K562 (cell line): ENCODE measurements at regions not wholly inside any gene's neighbourhood (a gene's known extent, or its start where the extent isn't known, plus 50 kb on each side); places are given as distances from the start of the nearest gene placed in this dataset.
"Not testable (repeated sequence)": the region's sequence is repeated elsewhere in the genome, so short reads cannot be mapped to it uniquely, and the experiment has no call there.

Experiments
- ADNP ChIP-seq: fragments of 200-800 bp; sonication (Bioruptor generic); IDR thresholded peaks from 2 replicates; pipeline ENCODE4 v1.6.1; 2016; ENCODE audit warnings: missing genetic modification characterization, missing compliant biosample characterization
- CTBP1 ChIP-seq: fragments of 450-650 bp; IDR thresholded peaks from 2 replicates; pipeline ENCODE4 v1.6.1; 2016; ENCODE audit warnings: borderline replicate concordance
- DACH1 ChIP-seq: fragments of 450-650 bp; IDR thresholded peaks from 2 replicates; pipeline ENCODE4 v1.6.1; 2018; ENCODE audit not compliant: partially characterized antibody
- ELF2 ChIP-seq: fragments of 250-450 bp; sonication (Bioruptor Pico); IDR thresholded peaks from 2 replicates; pipeline ENCODE4 v1.5.0; 2021; ENCODE audit warnings: mild to moderate bottlenecking
- ETV5 ChIP-seq: sonication (generic); formaldehyde crosslinking; IDR thresholded peaks from 2 replicates; pipeline ENCODE4 v1.4.0; 2020; ENCODE audit warnings: low read depth, mild to moderate bottlenecking, missing genetic modification reagents
- GATAD2B ChIP-seq: fragments of 450-650 bp; IDR thresholded peaks from 2 replicates; pipeline ENCODE4 v1.6.1; 2017; ENCODE audit warnings: mild to moderate bottlenecking, borderline replicate concordance
- MEIS2 ChIP-seq: fragments of 450-650 bp; IDR thresholded peaks from 2 replicates; pipeline ENCODE4 v1.6.1; 2014; ENCODE audit warnings: mild to moderate bottlenecking; ENCODE audit not compliant: partially characterized antibody
- MTA3 ChIP-seq: fragments of 450-650 bp; formaldehyde crosslinking; IDR thresholded peaks from 2 replicates; pipeline ENCODE4 v1.6.1; 2017; ENCODE audit warnings: mild to moderate bottlenecking, borderline replicate concordance
- MYNN ChIP-seq, 2 experiments: sonication (generic); formaldehyde crosslinking in 1 of 2; IDR thresholded peaks; 2 replicates each; pipeline versions ENCODE4 v1.5.0 to v1.6.1; 2016 to 2020; ENCODE audit warnings: antibody characterized with exemption in 1 of 2, missing genetic modification reagents in 1 of 2
- NCOR1 ChIP-seq: fragments of 450-650 bp; IDR thresholded peaks from 2 replicates; pipeline ENCODE4 v1.6.1; 2016; ENCODE audit warnings: mild to moderate bottlenecking, moderate library complexity
- NFIC ChIP-seq: fragments of 450-650 bp; IDR thresholded peaks from 2 replicates; pipeline ENCODE4 v1.6.1; 2017; ENCODE audit warnings: mild to moderate bottlenecking, inconsistent platforms
- RAD21 ChIP-seq, 2 experiments: fragments of 250-450 bp in 1 of 2; fragments of 450-650 bp in 1 of 2; sonication (Bioruptor Pico) in 1 of 2; formaldehyde crosslinking in 1 of 2; IDR thresholded peaks in 1 of 2; conservative IDR thresholded peaks in 1 of 2; 2 replicates each; pipeline versions ENCODE4 v1.4.0 to v1.8.0; 2020 to 2022; ENCODE audit warnings: mild to moderate bottlenecking in 2 of 2, moderate library complexity in 1 of 2
- RFX1 ChIP-seq: fragments of 450-650 bp; IDR thresholded peaks from 2 replicates; pipeline ENCODE4 v1.6.1; 2016; ENCODE audit warnings: mild to moderate bottlenecking, moderate library complexity
- SMARCA4 ChIP-seq: fragments of 450-650 bp; IDR thresholded peaks from 2 replicates; pipeline ENCODE4 v1.6.1; 2016
- SMARCE1 ChIP-seq: fragments of 450-650 bp; IDR thresholded peaks from 2 replicates; pipeline ENCODE4 v1.7.1; 2016; ENCODE audit warnings: mild to moderate bottlenecking
- TAF9B ChIP-seq: fragments of 450-650 bp; IDR thresholded peaks from 2 replicates; pipeline ENCODE4 v1.6.1; 2018; ENCODE audit warnings: mild to moderate bottlenecking; ENCODE audit not compliant: partially characterized antibody
- TRIM24 ChIP-seq, 2 experiments: fragments of 450-650 bp; IDR thresholded peaks; 2 replicates each; pipeline ENCODE4 v1.6.1; 2016
- ZEB2 ChIP-seq: fragments of 450-650 bp; IDR thresholded peaks from 2 replicates; pipeline ENCODE4 v1.6.1; 2016
- TF ChIP-seq, protein P1 (sequence below): fragments of 450-650 bp; IDR thresholded peaks from 2 replicates; pipeline ENCODE4 v1.6.1; 2016
- TF ChIP-seq, protein P2 (sequence below): sonication (generic); formaldehyde crosslinking; IDR thresholded peaks from 2 replicates; pipeline ENCODE4 v1.8.0; 2022; ENCODE audit warnings: missing genetic modification reagents, mild to moderate bottlenecking, moderate library complexity, borderline replicate concordance
- TF ChIP-seq, protein P3 (sequence below), 2 experiments: fragments of 450-650 bp; IDR thresholded peaks; 2 replicates each; pipeline ENCODE4 v1.6.1; 2018; ENCODE audit warnings: mild to moderate bottlenecking in 2 of 2, low read depth in 1 of 2; ENCODE audit not compliant: partially characterized antibody in 2 of 2
- TF ChIP-seq, protein P4 (sequence below), 2 experiments: fragments of 450-650 bp; conservative IDR thresholded peaks; 2 replicates each; pipeline ENCODE4 v1.6.1; 2017; ENCODE audit warnings: mild to moderate bottlenecking in 2 of 2, moderate library complexity in 2 of 2

DNA sequence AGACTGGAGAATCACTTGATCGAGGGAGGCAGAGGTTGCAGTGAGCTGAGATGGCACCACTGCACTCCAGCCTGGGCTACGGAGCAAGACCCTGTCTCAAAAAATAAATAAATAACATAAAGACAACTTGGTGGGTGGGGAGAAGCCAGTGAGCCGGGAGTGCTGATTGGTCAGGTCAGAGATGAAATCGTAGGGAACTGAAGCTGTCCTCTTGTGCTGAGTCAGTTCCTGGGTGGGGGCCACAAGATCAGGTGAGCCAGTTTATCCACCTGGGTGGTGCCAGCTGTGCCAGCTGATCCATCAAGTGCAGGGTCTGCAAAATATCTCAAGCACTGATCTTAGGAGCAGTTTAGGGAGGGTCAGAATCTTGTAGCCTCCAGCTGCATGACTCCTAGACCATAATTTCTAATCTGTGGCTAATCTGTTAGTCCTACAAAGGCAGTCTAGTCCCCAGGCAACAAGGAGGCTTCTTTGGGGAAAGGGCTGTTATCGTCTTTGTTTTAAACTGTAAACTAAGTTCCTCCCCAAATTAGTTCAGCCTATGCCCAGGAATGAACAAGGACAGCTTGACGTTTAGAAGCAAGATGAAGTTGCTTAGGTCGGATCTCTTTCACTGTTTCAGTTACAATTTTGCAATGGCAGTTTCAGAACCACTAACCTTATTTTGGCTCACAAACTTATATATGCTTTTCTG is 221.5 kb upstream of the MYLIP start (continued):
- TF ChIP-seq, protein P1, sequence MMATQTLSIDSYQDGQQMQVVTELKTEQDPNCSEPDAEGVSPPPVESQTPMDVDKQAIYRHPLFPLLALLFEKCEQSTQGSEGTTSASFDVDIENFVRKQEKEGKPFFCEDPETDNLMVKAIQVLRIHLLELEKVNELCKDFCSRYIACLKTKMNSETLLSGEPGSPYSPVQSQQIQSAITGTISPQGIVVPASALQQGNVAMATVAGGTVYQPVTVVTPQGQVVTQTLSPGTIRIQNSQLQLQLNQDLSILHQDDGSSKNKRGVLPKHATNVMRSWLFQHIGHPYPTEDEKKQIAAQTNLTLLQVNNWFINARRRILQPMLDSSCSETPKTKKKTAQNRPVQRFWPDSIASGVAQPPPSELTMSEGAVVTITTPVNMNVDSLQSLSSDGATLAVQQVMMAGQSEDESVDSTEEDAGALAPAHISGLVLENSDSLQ = peak; percentile 45
- peak; percentile 80 for TF ChIP-seq SMARCA4
- TF ChIP-seq MTA3 = peak; percentile 82
- TF ChIP-seq NCOR1 = peak; percentile 66
- TF ChIP-seq, protein P2, sequence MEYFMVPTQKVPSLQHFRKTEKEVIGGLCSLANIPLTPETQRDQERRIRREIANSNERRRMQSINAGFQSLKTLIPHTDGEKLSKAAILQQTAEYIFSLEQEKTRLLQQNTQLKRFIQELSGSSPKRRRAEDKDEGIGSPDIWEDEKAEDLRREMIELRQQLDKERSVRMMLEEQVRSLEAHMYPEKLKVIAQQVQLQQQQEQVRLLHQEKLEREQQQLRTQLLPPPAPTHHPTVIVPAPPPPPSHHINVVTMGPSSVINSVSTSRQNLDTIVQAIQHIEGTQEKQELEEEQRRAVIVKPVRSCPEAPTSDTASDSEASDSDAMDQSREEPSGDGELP (CRISPR knock-in tag) = peak; percentile 65
- TF ChIP-seq ELF2 (CRISPR knock-in tag) = 0 out of 2 replicates have a peak, but pooled peaks have one; percentile 49
- peak; percentile 72; the same call in 1 of the 2 replicates for TF ChIP-seq CTBP1
- TF ChIP-seq NFIC = peak; percentile 51; the same call in 1 of the 2 replicates
- TF ChIP-seq MYNN (IDR thresholded peaks at IDR 0.05) = peak; percentile 84
- TF ChIP-seq MYNN (CRISPR knock-in tag; IDR thresholded peaks at IDR 0.05) = not testable (repeated sequence)
- peak; percentile 91 for TF ChIP-seq ZEB2
- peak; percentile 80 for TF ChIP-seq SMARCE1
- TF ChIP-seq TRIM24 (IDR thresholded peaks at IDR 0.05) = 0 out of 4 replicates have a peak, but pooled peaks of 1 of the 2 experiments have one; percentile 30
- TF ChIP-seq TAF9B = peak; percentile 64
- TF ChIP-seq ETV5 = peak; percentile 51; the same call in 1 of the 2 replicates
- TF ChIP-seq, protein P3, sequence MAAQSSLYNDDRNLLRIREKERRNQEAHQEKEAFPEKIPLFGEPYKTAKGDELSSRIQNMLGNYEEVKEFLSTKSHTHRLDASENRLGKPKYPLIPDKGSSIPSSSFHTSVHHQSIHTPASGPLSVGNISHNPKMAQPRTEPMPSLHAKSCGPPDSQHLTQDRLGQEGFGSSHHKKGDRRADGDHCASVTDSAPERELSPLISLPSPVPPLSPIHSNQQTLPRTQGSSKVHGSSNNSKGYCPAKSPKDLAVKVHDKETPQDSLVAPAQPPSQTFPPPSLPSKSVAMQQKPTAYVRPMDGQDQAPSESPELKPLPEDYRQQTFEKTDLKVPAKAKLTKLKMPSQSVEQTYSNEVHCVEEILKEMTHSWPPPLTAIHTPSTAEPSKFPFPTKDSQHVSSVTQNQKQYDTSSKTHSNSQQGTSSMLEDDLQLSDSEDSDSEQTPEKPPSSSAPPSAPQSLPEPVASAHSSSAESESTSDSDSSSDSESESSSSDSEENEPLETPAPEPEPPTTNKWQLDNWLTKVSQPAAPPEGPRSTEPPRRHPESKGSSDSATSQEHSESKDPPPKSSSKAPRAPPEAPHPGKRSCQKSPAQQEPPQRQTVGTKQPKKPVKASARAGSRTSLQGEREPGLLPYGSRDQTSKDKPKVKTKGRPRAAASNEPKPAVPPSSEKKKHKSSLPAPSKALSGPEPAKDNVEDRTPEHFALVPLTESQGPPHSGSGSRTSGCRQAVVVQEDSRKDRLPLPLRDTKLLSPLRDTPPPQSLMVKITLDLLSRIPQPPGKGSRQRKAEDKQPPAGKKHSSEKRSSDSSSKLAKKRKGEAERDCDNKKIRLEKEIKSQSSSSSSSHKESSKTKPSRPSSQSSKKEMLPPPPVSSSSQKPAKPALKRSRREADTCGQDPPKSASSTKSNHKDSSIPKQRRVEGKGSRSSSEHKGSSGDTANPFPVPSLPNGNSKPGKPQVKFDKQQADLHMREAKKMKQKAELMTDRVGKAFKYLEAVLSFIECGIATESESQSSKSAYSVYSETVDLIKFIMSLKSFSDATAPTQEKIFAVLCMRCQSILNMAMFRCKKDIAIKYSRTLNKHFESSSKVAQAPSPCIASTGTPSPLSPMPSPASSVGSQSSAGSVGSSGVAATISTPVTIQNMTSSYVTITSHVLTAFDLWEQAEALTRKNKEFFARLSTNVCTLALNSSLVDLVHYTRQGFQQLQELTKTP (IDR thresholded peaks at IDR 0.05; ENCODE audit: low read depth in 1 of 2, partially characterized antibody in 2 of 2) = peak in 1 of 2 experiments; percentile 32
- peak; percentile 76; the same call in 1 of the 2 replicates for TF ChIP-seq GATAD2B
- peak in 1 of 2 experiments; percentile 33; a peak in 1 of 4 replicates for TF ChIP-seq RAD21 (CRISPR knock-in tag; conservative IDR thresholded peaks at IDR 0.05 in 1 of 2, IDR thresholded peaks at IDR 0.05 in 1 of 2)
- peak; percentile 71 for TF ChIP-seq RFX1
- TF ChIP-seq MEIS2 = peak; percentile 52
- TF ChIP-seq DACH1 = peak; percentile 68
- 0 out of 2 replicates have a peak, but pooled peaks have one; percentile 43 for TF ChIP-seq ADNP
- TF ChIP-seq, protein P4, sequence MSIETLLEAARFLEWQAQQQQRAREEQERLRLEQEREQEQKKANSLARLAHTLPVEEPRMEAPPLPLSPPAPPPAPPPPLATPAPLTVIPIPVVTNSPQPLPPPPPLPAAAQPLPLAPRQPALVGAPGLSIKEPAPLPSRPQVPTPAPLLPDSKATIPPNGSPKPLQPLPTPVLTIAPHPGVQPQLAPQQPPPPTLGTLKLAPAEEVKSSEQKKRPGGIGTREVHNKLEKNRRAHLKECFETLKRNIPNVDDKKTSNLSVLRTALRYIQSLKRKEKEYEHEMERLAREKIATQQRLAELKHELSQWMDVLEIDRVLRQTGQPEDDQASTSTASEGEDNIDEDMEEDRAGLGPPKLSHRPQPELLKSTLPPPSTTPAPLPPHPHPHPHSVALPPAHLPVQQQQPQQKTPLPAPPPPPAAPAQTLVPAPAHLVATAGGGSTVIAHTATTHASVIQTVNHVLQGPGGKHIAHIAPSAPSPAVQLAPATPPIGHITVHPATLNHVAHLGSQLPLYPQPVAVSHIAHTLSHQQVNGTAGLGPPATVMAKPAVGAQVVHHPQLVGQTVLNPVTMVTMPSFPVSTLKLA (conservative IDR thresholded peaks at IDR 0.05) = peak in 1 of 2 experiments; percentile 31; a peak in 1 of 4 replicates
